HG03045 (cell line): ENCODE measurements at regions not wholly inside any gene's neighbourhood (a gene's known extent, or its start where the extent isn't known, plus 50 kb on each side); places are given as distances from the start of the nearest gene placed in this dataset.
"Not testable (repeated sequence)": the region's sequence is repeated elsewhere in the genome, so short reads cannot be mapped to it uniquely, and the experiment has no call there.

Source experiments
- ATAC-seq: cut with Tn5 transposase; IDR thresholded peaks from one replicate; pipeline ENCODE4 v1.9.1; 2021; ENCODE audit warnings: mild to moderate bottlenecking, moderate library complexity; ENCODE audit not compliant: unreplicated experiment

DNA sequence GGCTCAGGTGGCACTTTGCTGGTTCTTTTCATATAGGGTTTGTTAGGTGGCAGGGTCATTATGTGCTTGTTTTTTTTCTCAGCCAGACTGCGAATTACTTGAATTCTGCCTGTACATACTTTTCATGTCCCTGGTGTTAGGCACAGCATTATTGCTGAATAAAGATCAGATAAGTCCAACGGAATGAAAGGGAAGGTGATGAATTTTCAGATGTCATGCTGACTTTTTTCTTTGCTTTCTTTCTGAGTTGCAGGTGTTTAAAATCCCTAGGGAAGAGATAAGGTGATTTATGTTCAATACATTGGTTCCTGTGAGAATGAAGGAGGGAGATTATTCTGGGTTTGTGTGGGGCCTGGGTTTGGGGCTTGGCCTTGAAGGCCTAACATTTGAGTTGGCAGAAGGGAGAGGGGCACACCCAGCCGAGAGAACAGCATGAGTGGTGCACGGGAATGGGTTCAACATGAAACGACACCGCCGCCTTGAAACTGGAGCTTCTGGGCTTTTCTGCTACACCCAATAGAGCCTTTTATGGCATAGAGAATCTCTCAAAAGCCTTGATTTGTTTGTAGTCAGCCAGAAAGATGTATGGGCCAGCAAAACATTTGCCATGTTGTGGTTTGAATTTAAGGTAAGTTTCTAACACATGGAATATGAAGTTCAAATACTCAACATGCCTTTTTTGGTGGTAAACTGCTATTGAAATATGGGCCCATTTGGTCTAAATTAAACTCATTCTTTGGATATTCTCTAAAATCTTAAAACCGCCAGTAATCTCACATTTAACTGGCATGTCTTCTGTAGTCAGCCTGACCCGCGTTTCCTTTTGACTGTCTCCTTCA is 477.0 kb downstream of the PCNX1 start:
- ATAC-seq = no peak

GRCh38 chr14:71387753-71388152 is 480.5 kb downstream of the PCNX1 start:
- ATAC-seq = no peak

DNA sequence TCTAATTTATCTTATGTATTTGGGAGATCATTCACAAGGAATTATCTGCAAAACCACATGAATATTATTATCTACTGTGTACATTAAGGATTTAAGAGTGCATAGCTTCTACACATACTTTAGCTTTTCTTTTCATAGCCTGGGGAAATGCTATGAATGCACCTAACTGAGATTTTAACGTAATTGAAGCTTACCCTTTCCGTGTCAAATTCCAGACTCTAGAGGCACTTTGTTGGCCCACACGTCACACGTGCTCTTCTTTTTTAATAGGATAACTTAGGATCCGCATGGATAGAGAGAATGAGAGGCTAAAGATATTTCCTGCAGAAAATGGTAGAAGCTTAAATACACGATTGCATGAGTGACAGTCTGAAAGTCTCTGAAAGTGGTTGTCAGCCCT is 481.1 kb downstream of the PCNX1 start:
- ATAC-seq = no peak

- ATAC-seq = no peak
These were observed 481.6 kb downstream of the PCNX1 start for GRCh38 chr14:71388862-71389261.

DNA sequence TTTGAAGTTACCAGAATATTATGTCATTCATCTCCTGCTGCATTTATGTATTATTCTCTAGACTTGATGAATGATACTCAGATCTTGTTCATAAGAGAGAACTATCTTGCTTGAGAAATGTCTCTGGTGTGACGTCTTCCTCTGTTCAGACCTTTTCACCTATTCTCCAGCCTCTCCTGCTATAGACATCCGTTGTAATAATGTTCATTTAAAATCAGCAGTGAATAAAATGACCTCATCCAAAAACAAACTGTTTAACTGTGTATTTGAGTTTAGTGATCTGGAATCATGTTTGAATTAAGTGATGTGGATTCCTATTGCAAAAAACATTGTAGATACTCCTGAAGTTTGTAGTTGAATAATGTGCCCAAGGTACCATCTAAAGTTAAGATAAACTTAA is 487.1 kb downstream of the PCNX1 start:
- no peak for ATAC-seq

GRCh38 chr14:71395151-71395604 is 487.9 kb downstream of the PCNX1 start:
- no peak for ATAC-seq

DNA sequence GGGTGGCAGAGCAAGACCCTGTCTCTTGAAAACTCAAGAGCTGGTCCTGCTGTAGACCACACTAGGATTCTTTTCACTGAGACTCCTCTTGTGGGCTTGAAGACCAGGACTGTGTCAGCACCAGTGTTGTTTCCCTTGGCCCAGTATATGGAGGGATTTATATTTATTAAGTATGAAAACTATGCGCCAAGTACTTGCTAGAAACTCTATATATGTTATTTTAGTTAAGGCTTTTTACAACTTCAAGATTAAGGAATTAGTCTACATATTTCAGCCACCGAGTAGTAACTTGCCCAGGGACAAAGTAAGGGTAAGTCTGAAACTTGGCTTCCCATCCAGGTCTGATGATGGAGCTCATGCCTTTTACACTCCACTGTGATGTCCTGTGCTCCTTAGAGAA is 488.4 kb downstream of the PCNX1 start:
- no peak for ATAC-seq

- no peak for ATAC-seq
These were observed 488.9 kb downstream of the PCNX1 start for GRCh38 chr14:71396050-71396677.

DNA sequence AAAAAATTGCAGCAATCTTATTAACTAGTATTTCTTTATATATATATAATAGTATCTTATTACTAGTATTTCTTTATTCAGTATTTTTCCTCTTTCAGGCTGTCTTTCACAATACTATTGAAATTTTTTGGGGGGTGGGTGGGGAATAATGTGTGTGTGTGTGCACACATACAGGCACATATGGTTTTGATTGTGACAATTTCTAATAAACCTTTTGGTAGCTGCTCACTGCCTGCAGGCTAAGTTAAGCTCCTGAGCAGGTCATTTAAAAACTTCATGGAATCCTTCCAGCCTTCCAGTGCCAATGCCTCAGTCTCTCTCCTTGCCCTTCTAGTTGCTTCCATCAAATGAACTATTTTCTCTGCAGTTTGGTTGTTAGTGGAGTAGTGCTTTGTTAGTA is 490.1 kb downstream of the PCNX1 start:
- ATAC-seq = no peak

GRCh38 chr14:71398450-71398849 is 491.2 kb downstream of the PCNX1 start:
- ATAC-seq = no peak

DNA sequence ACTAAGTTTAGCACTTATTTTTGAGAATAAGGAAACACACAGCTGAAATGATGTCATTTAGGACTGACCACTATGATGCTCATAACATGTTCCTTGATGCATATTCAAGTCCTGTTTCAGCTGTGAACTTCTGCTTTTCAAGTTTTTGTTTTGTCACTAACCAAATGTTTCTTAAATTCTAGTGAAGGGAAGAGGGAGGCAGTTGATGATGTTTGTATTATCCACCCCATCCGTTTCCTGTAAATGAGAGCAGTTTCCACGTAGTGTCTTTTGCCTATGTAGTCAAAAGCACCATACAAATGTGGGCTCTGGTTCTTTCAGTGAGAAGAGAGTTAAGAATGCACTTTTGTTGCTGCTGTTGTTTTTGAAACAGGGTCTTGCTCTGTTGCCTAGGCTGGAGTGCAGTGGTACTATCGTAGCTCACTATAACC is 491.8 kb downstream of the PCNX1 start:
- ATAC-seq = peak; percentile 70

DNA sequence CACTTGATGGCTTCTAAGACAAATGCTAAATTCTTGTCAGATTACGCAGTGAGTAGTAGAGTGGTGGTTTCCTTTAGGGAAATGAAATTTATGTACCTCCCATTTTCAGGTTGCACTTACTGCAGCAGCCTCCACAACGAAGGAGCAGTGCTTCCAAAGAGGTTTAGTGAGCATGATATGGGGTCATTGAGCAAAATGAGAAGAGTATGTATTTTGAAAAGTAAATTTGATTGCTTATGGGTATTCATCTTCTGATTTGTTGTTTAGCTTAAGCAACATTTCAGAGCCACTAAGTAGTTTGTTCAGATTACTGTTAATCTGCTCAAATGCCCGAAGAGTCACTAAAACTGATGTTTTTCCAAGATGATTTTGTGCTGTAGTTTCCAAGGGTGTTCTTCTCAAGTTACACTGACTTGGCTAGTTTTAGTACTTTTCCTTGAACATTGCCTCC is 493.6 kb downstream of the PCNX1 start:
- ATAC-seq = no peak

- ATAC-seq = not testable (repeated sequence)
These were observed 495.2 kb downstream of the PCNX1 start for GRCh38 chr14:71402415-71402814.

DNA sequence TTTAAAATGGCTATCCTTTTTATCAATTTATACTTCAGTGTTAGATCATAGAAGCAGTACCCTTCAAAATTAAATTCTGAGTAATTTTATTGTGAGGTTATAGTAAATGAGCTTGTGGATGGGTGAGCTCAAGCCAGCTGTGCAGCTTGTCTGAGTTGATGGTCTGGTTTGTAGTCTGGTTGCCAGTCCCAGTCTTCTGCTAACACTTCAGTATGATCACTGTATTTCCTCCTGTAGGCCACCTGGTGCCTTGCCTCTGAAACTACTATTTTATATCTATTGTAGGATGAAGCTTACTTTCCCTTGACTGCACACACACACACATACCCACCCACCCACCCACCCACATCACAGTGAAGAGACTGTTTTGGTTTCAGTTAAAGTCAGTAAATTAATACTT is 496.4 kb downstream of the PCNX1 start:
- ATAC-seq = no peak

GRCh38 chr14:71405676-71406075 is 498.4 kb downstream of the PCNX1 start:
- no peak for ATAC-seq

- no peak for ATAC-seq
These were observed 501.2 kb downstream of the PCNX1 start for GRCh38 chr14:71408362-71409030.

- no peak for ATAC-seq
These were observed 503.5 kb downstream of the PCNX1 start for GRCh38 chr14:71410578-71411284.

GRCh38 chr14:71411285-71411595 is 504.0 kb downstream of the PCNX1 start:
- ATAC-seq = no peak

- ATAC-seq = no peak
These were observed 504.5 kb downstream of the PCNX1 start for GRCh38 chr14:71411738-71412137.

DNA sequence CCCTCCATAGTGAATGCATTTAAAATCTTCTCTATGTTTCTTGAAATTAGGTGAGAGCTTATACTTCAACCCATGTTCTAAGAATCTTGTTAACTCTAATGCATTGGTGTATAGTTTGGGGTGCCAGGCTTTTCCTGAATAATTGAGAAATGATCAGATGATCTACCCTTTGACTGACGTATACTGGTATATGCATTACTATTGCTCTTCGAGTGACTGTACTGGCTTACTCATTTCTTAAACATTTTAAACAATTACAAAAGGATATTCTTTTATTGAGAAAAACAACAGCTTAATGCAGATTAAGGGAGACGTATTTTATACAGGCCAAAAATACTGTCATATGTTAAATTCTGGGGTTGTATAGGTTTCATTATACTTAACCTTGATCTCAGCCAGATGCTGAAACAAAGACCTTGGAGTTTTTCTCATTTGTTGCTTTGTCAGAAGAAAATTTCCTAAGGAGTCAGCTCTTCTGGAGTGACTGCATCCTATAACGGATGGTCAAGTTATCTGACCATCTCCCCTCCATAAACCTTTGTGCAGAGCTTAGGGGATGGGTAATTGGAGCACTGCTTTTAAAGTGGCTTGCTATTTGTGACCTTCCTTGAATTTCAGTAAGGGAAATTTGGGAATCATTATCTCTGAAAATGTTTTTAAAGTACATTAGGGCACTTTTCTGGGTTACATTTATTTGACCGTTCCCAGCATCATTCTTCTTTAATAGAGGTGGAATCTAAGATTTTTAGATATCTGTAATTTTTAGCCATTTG is 507.6 kb downstream of the PCNX1 start:
- ATAC-seq = no peak

GRCh38 chr14:71415404-71415690 is 508.1 kb downstream of the PCNX1 start:
- no peak for ATAC-seq
